ENCODE measurements at regions not wholly inside any gene's neighbourhood (a gene's known extent, or its start where the extent isn't known, plus 50 kb on each side); places are given as distances from the start of the nearest gene placed in this dataset.

- Mint-ChIP-seq H3K27ac (no peak overlapping the region), H3K27me3 (no peaks in the 10 kb centered on the region), H3K4me1 (no peaks in the 10 kb centered on the region), H3K36me3 (ENCODE audit: low read depth) (no peaks in the 10 kb centered on the region), H3K9me3 (peaks cover 8% of the 10 kb centered on the region), H3K4me3 (no peak overlapping the region)
- ATAC-seq (replicated peaks): no peak
These were observed 600.3 kb upstream of the GCFC2 start for GRCh38 chr2:76310894-76311633.

- no peak for ATAC-seq (replicated peaks)
- Mint-ChIP-seq H3K9me3 (peaks cover 23% of the 10 kb centered on the region), H3K4me1 (no peaks in the 10 kb centered on the region), H3K27ac (no peak overlapping the region), H3K4me3 (no peak overlapping the region), H3K27me3 (no peaks in the 10 kb centered on the region), H3K36me3 (ENCODE audit: low read depth) (no peaks in the 10 kb centered on the region)
These were observed 596.8 kb upstream of the GCFC2 start for GRCh38 chr2:76307495-76307894.

GRCh38 chr2:76298041-76298440 is 587.3 kb upstream of the GCFC2 start:
- no peaks in the 10 kb centered on the region for H3K4me1 Mint-ChIP-seq

GRCh38 chr2:76296438-76296837 is 585.7 kb upstream of the GCFC2 start:
- no peak overlapping the region for H3K4me3 Mint-ChIP-seq
- no peaks in the 10 kb centered on the region for H3K27me3 Mint-ChIP-seq
- no peaks in the 10 kb centered on the region for H3K36me3 Mint-ChIP-seq (ENCODE audit: low read depth)

More at GRCh38 chr2:76298041-76298440, 587.3 kb upstream of the GCFC2 start:
- ATAC-seq (replicated peaks): no peak
- H3K9me3 Mint-ChIP-seq: peaks cover 11% of the 10 kb centered on the region
- no peak overlapping the region for H3K4me3 Mint-ChIP-seq
- no peak overlapping the region for H3K27ac Mint-ChIP-seq
- no peaks in the 10 kb centered on the region for H3K27me3 Mint-ChIP-seq
- no peaks in the 10 kb centered on the region for H3K36me3 Mint-ChIP-seq (ENCODE audit: low read depth)

GRCh38 chr2:76295762-76296161 is 585.0 kb upstream of the GCFC2 start:
- Mint-ChIP-seq H3K4me3 (no peak overlapping the region), H3K4me1 (no peaks in the 10 kb centered on the region), H3K27me3 (no peaks in the 10 kb centered on the region), H3K27ac (no peak overlapping the region), H3K36me3 (ENCODE audit: low read depth) (no peaks in the 10 kb centered on the region), H3K9me3 (peaks cover 4% of the 10 kb centered on the region)
- no peak for ATAC-seq (replicated peaks)

More at GRCh38 chr2:76296438-76296837, 585.7 kb upstream of the GCFC2 start:
- H3K9me3 Mint-ChIP-seq: peaks cover 4% of the 10 kb centered on the region
- no peak for ATAC-seq (replicated peaks)
- H3K27ac Mint-ChIP-seq: no peak overlapping the region
- no peaks in the 10 kb centered on the region for H3K4me1 Mint-ChIP-seq

GRCh38 chr2:76288598-76288997 is 577.9 kb upstream of the GCFC2 start:
- Mint-ChIP-seq H3K4me3 (no peak overlapping the region), H3K4me1 (no peaks in the 10 kb centered on the region), H3K36me3 (ENCODE audit: low read depth) (no peaks in the 10 kb centered on the region), H3K27me3 (no peaks in the 10 kb centered on the region), H3K27ac (no peak overlapping the region), H3K9me3 (no peaks in the 10 kb centered on the region)
- no peak for ATAC-seq (replicated peaks)

- no peaks in the 10 kb centered on the region for H3K27me3 Mint-ChIP-seq
- no peak overlapping the region for H3K27ac Mint-ChIP-seq
- H3K4me1 Mint-ChIP-seq: no peaks in the 10 kb centered on the region
- no peak overlapping the region for H3K4me3 Mint-ChIP-seq
- no peaks in the 10 kb centered on the region for H3K9me3 Mint-ChIP-seq
- no peaks in the 10 kb centered on the region for H3K36me3 Mint-ChIP-seq (ENCODE audit: low read depth)
- no peak for ATAC-seq (replicated peaks)
These were observed 577.4 kb upstream of the GCFC2 start for GRCh38 chr2:76288146-76288545.

- Mint-ChIP-seq H3K4me3 (no peak overlapping the region), H3K27ac (no peak overlapping the region), H3K9me3 (peaks cover 6% of the 10 kb centered on the region), H3K4me1 (no peaks in the 10 kb centered on the region), H3K27me3 (no peaks in the 10 kb centered on the region), H3K36me3 (ENCODE audit: low read depth) (no peaks in the 10 kb centered on the region)
- no peak for ATAC-seq (replicated peaks)
These were observed 572.6 kb upstream of the GCFC2 start for GRCh38 chr2:76283350-76283749.

- no peak overlapping the region for H3K4me3 Mint-ChIP-seq
- peaks cover 18% of the 10 kb centered on the region for H3K9me3 Mint-ChIP-seq
- no peak overlapping the region for H3K27ac Mint-ChIP-seq
- H3K36me3 Mint-ChIP-seq (ENCODE audit: low read depth): no peaks in the 10 kb centered on the region
- no peaks in the 10 kb centered on the region for H3K27me3 Mint-ChIP-seq
- no peak for ATAC-seq (replicated peaks)
- no peaks in the 10 kb centered on the region for H3K4me1 Mint-ChIP-seq
These were observed 570.6 kb upstream of the GCFC2 start for GRCh38 chr2:76281156-76281841.

GRCh38 chr2:76280686-76281085 is 570.0 kb upstream of the GCFC2 start:
- Mint-ChIP-seq H3K27me3 (no peaks in the 10 kb centered on the region), H3K9me3 (peaks cover 24% of the 10 kb centered on the region), H3K36me3 (ENCODE audit: low read depth) (no peaks in the 10 kb centered on the region), H3K27ac (no peak overlapping the region), H3K4me3 (no peak overlapping the region), H3K4me1 (no peaks in the 10 kb centered on the region)
- no peak for ATAC-seq (replicated peaks)

GRCh38 chr2:76279142-76279541 is 568.4 kb upstream of the GCFC2 start:
- no peaks in the 10 kb centered on the region for H3K4me1 Mint-ChIP-seq
- H3K9me3 Mint-ChIP-seq: peaks cover 24% of the 10 kb centered on the region
- no peak overlapping the region for H3K27ac Mint-ChIP-seq
- no peaks in the 10 kb centered on the region for H3K36me3 Mint-ChIP-seq (ENCODE audit: low read depth)
- no peak for ATAC-seq (replicated peaks)
- H3K4me3 Mint-ChIP-seq: no peak overlapping the region
- H3K27me3 Mint-ChIP-seq: no peaks in the 10 kb centered on the region

GRCh38 chr2:76275788-76276187 is 565.1 kb upstream of the GCFC2 start:
- no peak overlapping the region for H3K4me3 Mint-ChIP-seq
- no peaks in the 10 kb centered on the region for H3K27me3 Mint-ChIP-seq
- no peaks in the 10 kb centered on the region for H3K4me1 Mint-ChIP-seq
- H3K27ac Mint-ChIP-seq: no peak overlapping the region
- ATAC-seq (replicated peaks): no peak
- peaks cover 22% of the 10 kb centered on the region for H3K9me3 Mint-ChIP-seq
- H3K36me3 Mint-ChIP-seq (ENCODE audit: low read depth): no peaks in the 10 kb centered on the region

GRCh38 chr2:76274676-76275075 is 564.0 kb upstream of the GCFC2 start:
- Mint-ChIP-seq H3K27me3 (no peaks in the 10 kb centered on the region), H3K9me3 (peaks cover 22% of the 10 kb centered on the region), H3K27ac (no peak overlapping the region), H3K4me3 (no peak overlapping the region), H3K36me3 (ENCODE audit: low read depth) (no peaks in the 10 kb centered on the region), H3K4me1 (no peaks in the 10 kb centered on the region)
- no peak for ATAC-seq (replicated peaks)

GRCh38 chr2:76274160-76274559 is 563.4 kb upstream of the GCFC2 start:
- no peaks in the 10 kb centered on the region for H3K4me1 Mint-ChIP-seq
- H3K4me3 Mint-ChIP-seq: no peak overlapping the region
- H3K27me3 Mint-ChIP-seq: no peaks in the 10 kb centered on the region
- no peak for ATAC-seq (replicated peaks)
- H3K27ac Mint-ChIP-seq: no peak overlapping the region
- H3K9me3 Mint-ChIP-seq: peaks cover 22% of the 10 kb centered on the region
- no peaks in the 10 kb centered on the region for H3K36me3 Mint-ChIP-seq (ENCODE audit: low read depth)

GRCh38 chr2:76270096-76270710 is 559.5 kb upstream of the GCFC2 start:
- H3K4me1 Mint-ChIP-seq: no peaks in the 10 kb centered on the region
- ATAC-seq (replicated peaks): no peak
- no peaks in the 10 kb centered on the region for H3K27me3 Mint-ChIP-seq
- H3K36me3 Mint-ChIP-seq (ENCODE audit: low read depth): no peaks in the 10 kb centered on the region
- no peak overlapping the region for H3K27ac Mint-ChIP-seq
- H3K4me3 Mint-ChIP-seq: no peak overlapping the region
- peaks cover 3% of the 10 kb centered on the region for H3K9me3 Mint-ChIP-seq
